ENCODE measurements at regions not wholly inside any gene's neighbourhood (a gene's known extent, or its start where the extent isn't known, plus 50 kb on each side); places are given as distances from the start of the nearest gene placed in this dataset.

DNA sequence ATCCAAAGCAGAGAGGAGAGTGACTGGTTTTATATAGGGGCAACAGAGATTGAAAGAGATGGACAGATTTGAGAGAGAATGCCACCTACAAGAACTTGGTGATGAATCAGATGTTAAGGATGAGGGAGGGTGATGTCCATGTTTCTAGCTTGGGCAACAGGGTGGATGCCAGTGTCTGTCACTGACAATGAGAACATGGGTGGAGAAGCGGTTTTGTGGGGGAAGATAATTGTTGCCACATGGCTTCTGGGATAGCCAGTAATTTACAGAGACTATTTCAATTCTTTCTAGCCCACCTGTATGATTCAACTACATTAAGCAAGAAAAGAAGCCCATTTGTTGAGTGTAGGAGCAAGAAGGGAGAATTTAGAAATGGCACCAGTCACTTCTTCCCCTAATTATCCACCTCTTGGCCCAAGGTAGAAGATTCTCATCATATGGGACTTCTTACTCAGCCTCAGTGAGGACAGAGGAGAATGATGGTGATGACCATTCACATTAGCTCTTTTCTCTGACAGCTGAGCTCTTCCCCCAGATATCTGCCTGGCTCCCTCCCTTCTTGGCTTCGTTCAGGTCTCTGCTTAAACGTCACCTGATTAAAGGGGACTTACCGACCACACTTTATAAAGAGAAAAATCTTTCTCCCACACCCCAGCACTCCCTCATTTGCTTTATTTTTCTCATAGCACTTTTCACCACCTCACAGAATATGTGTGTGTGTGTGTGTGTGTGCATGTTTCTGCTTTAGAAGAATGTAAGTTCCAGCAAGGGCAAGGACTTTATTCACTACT lies 117.8 kb downstream of the DUSP6 start:
- no peak for TF ChIP-seq POLR2A (IDR thresholded peaks at IDR 0.05)
- TF ChIP-seq, protein P1, sequence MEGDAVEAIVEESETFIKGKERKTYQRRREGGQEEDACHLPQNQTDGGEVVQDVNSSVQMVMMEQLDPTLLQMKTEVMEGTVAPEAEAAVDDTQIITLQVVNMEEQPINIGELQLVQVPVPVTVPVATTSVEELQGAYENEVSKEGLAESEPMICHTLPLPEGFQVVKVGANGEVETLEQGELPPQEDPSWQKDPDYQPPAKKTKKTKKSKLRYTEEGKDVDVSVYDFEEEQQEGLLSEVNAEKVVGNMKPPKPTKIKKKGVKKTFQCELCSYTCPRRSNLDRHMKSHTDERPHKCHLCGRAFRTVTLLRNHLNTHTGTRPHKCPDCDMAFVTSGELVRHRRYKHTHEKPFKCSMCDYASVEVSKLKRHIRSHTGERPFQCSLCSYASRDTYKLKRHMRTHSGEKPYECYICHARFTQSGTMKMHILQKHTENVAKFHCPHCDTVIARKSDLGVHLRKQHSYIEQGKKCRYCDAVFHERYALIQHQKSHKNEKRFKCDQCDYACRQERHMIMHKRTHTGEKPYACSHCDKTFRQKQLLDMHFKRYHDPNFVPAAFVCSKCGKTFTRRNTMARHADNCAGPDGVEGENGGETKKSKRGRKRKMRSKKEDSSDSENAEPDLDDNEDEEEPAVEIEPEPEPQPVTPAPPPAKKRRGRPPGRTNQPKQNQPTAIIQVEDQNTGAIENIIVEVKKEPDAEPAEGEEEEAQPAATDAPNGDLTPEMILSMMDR (IDR thresholded peaks at IDR 0.05): no peak
